ENCODE measurements at regions not wholly inside any gene's neighbourhood (a gene's known extent, or its start where the extent isn't known, plus 50 kb on each side); places are given as distances from the start of the nearest gene placed in this dataset.

GRCh38 chr6:122059918-122060317 lies 339.5 kb upstream of the HSF2 start:
- DNase-seq (ENCODE audit: low spot score) = no peak

DNA sequence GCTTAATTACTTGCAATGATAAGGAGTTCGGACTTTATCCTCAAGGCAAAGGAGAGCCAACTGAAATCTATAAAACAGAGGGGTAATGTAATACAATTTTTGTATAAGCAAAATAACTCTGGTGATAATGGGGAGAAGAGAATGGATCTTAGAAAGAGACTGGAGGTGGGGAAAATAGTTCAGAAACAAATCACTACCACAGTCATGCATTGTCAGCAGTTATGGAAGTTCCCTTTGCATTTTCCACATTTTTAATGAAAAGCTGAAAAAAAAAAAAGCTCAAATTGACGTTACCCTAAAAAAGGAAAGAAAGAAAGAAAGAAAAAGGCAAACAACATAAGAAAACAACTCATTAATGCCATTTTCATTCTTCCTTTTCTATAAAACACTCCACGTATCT lies 337.6 kb upstream of the HSF2 start:
- no peak for DNase-seq (ENCODE audit: low spot score)

DNA sequence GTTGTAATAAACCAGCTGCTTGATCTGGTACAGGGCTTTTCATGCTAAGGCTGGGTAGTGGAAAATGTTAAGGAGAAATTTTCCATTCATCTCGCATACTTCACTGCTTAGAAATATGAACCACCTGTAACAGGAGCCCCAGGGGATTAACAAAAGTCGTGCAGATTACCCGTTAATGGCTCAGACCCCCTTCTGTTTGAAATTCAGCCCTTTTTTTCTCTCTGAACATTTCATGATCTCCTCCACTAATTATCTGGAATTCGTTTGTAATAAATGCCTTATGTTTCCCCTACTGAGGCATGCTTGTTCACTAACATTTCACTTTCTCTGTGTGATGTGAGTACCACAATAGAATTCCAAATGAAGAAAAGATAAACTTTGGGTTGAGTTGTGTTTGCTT lies 336.4 kb upstream of the HSF2 start:
- no peak for DNase-seq (ENCODE audit: low spot score)

DNA sequence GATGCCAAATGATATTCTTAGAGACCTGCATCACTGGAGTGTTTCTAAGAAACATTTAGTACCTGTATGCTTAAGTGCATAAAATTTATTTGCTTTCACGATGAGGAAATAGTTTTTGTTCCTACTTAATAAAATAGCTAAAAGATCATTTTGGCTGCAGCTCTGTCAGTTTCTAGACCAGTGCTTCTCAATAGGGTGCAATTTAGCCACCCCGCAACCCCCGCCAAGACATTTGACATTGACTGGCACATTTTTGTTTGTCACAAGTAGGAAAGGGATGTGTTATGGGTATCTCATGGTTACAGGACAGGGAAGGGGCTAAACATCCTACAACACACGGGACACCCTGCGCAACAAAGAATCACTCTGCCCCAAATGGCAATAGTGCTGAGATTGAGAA lies 335.7 kb upstream of the HSF2 start:
- DNase-seq (ENCODE audit: low spot score) = no peak

GRCh38 chr6:122066200-122066599 lies 333.3 kb upstream of the HSF2 start:
- no peak for DNase-seq (ENCODE audit: low spot score)

GRCh38 chr6:122068291-122068769 lies 331.1 kb upstream of the HSF2 start:
- DNase-seq (ENCODE audit: low spot score) = no peak

DNA sequence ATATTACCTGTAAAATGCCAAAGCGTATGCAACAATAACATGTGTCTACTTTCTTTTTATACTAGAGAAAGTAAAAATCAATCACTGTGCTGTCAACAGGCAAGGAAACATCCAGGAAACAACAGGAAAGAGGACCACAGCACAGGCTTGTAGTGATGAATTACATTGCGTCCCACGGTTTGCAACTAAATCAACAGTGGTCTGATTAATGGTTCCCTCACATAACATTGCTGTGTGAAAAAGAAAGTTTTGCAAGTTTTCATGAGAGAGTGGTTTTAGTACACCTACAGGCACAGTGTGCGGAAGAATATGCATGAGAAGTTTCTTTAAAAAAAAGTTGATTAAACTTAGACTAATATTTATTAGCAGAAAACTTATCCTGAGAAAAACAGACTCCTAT lies 329.5 kb upstream of the HSF2 start:
- no peak for DNase-seq (ENCODE audit: low spot score)

- no peak for DNase-seq (ENCODE audit: low spot score)
Observed at GRCh38 chr6:122072014-122072647, 327.3 kb upstream of the HSF2 start.

- no peak for DNase-seq (ENCODE audit: low spot score)
Observed at GRCh38 chr6:122075084-122075838, 324.2 kb upstream of the HSF2 start.

DNA sequence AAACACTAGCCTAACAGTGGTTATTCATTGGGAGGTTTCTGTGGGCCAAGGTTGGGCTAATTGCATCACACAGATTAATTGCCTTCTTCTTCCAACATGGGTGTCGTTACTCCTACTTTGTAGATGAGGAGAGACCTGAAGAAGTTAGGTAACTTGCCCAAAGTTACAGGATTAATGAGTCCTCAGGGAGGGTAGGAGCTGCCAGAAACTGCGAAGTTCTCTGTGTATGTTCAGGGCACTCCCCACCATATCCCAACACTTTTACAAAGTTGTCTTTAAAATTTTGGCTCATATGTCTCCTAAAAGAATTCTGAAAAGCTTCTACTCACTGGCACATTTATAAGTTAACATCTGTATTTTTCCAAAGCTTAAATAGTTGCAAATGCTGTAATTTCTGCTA lies 323.5 kb upstream of the HSF2 start:
- DNase-seq (ENCODE audit: low spot score) = no peak

GRCh38 chr6:122077603-122078002 lies 321.8 kb upstream of the HSF2 start:
- DNase-seq (ENCODE audit: low spot score) = no peak

DNA sequence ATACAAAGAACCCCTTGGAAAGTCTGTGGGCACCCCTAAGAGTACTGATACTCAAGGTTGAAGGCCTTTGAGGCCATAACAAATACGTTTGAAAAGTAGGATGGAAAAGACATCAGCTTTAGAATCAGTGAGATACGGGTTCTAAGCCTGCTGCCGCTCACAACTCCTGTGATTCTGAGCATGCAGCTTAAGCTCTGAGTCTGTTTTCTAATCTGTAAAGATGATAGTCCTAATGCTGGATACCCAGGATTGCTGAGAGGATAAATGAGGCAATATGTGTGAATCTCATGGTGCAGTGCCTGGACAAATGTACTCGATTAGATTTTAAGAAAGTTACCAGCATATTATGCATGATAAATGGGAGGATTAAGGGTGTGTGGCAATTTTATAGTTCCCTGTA lies 321.0 kb upstream of the HSF2 start:
- no peak for DNase-seq (ENCODE audit: low spot score)

GRCh38 chr6:122079916-122080315 lies 319.5 kb upstream of the HSF2 start:
- no peak for DNase-seq (ENCODE audit: low spot score)

- DNase-seq (ENCODE audit: low spot score) = peak; percentile 7
Observed at GRCh38 chr6:122081921-122082320, 317.5 kb upstream of the HSF2 start.

DNA sequence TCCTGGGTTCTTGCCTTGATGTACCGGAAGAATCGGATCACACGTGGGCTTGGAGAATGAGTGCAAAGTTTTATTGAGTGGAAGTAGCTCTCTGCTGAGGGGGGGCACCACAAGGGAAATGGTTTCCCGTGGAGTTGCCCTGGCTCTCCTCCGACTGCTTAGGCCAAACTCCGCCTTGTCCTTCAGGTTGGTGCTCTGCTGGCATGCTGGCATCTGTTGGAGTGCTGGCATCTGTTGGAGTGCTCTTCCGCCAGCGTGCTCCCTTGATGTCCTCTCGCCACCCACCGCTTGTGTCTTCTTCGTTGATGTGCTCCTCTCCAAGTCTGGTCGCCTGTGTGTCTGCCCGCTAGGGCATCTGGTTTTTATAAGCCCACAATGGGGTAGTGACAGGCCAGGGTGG lies 317.1 kb upstream of the HSF2 start:
- no peak for DNase-seq (ENCODE audit: low spot score)

DNA sequence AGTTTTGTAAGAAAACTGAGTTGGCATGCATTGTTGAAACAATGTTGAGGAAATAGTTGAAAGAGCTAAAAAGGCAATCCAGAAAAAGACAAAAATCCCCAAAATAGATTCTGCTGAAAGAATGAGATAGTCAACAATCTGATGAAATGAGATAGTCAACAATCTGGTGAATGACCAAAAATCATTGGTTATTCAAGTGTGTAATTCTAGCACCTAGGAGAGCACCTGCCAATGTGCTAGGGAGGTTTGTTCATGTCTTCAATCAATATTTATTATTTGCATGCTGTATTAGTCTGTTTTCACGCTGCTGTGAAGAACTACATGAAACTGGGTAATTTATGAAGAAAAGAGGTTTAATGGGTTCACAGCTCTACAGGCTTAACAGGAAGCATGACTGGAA lies 307.1 kb upstream of the HSF2 start:
- no peak for DNase-seq (ENCODE audit: low spot score)

GRCh38 chr6:122098201-122098678 lies 301.2 kb upstream of the HSF2 start:
- DNase-seq (ENCODE audit: low spot score) = no peak

- no peak for DNase-seq (ENCODE audit: low spot score)
Observed at GRCh38 chr6:122102026-122102425, 297.4 kb upstream of the HSF2 start.

DNA sequence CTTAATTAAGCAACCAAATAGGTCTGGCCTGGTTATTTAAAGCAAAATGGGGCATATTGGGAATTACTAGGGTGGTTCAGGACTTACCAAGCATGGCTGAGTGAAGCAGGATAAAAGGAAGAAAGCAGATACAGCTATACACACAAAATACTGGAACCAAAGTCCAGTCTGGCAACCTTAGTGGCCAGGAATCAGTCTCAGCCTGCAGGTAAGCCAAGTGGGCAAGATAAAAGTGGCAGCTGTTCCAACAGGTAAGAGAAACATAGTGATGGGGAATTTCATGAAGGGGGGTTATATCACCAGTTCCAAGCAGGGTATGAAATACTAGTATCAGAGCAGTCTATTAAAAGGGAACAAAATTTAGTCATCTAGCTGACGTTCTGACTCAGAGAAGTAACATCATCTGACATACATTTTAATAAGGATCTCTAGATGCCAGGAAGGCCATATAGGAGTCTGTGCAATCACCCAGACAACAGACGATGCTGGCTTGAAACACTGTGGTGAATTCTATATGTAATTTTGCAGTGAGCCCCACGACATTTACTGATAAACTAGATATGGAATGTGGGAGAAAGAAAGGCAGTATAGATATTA lies 292.1 kb upstream of the HSF2 start:
- no peak for DNase-seq (ENCODE audit: low spot score)

DNA sequence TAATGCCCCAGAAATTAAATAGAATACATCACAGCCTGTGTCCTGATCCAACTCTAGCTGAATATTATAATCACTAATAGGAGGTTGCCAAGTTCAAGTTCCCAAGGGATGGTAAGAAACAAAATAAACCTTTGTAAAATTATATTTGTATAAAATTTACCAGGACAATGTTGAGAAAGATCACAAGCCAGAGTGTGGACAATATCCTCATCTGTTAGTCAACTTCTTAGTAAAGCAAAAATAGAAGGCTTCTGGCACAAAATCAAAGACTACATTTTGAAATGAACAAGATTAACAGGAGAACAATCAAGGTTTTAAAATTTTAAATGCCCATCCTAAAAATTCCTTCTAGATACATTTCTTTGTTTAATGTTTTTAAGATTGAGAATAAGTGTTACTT lies 290.4 kb upstream of the HSF2 start:
- DNase-seq (ENCODE audit: low spot score) = no peak

DNA sequence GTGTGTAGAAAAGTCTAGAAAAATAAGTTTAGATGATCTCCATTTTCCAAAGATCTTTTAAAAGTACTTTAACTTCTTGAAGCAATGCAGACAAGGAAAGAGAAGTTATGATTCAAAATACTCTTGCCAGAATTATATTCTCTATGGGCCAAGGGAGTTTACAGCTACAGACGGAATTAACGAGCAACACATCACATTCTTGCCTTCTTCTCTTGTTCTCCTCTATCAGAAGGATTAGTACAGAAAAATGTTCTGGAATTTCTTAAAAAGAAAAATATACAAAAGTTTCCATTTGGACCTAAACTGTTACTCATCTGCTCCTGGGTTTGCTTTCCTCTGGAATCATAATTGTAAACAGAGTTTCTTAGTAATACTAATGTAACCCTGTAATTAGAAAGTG lies 284.7 kb upstream of the HSF2 start:
- DNase-seq (ENCODE audit: low spot score) = no peak

- DNase-seq (ENCODE audit: low spot score) = no peak
Observed at GRCh38 chr6:122116119-122116834, 283.2 kb upstream of the HSF2 start.
